ENCODE measurements at regions not wholly inside any gene's neighbourhood (a gene's known extent, or its start where the extent isn't known, plus 50 kb on each side); places are given as distances from the start of the nearest gene placed in this dataset.

DNA sequence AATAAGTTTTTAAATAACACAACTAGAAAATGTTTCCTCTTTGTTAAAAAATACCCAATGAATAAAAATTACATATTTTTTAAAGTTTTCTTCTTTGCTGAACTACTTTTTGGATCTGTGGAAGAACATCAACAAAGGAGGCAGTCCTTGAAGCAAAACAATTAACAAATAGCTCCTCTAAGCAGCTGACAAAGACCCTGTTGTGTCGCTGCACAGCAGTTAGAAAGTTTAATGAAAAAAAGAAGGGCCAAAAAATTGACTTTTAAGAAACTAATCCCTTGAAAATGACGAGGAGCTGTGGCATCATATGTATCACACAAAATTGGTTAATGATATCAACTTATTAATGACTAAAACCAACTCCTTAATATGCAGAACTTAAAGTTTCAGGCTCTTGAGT, 72.1 kb downstream of the SLITRK1 start:
- no peaks in the 10 kb centered on the region for H3K4me1 ChIP-seq (ENCODE audit: control extremely low read depth in 1 of 4, control insufficient read depth in 4 of 4, insufficient read depth in 4 of 4, low read length in 3 of 4)
- ChIA-PET CTCF (no interaction called here), POLR2A (no interaction called here)
- H3K4me3 ChIP-seq (ENCODE audit: control insufficient read depth in 1 of 7, extremely low read depth in 1 of 7, insufficient read depth in 4 of 7, low read depth in 2 of 7, low read length in 6 of 7): no peak overlapping the region
- H3K36me3 ChIP-seq (ENCODE audit: control insufficient read depth in 4 of 4, insufficient read depth in 4 of 4, low read length in 3 of 4): no peaks in the 10 kb centered on the region
- H3K27me3 ChIP-seq (replicated peaks in 2 of 5; ENCODE audit: control insufficient read depth in 4 of 5, insufficient read depth in 5 of 5, low read length in 4 of 5): no peaks in the 10 kb centered on the region
- peaks cover 0 to 1% (median 0%) of the 10 kb centered on the region in 5 experiments for H3K9me3 ChIP-seq (ENCODE audit: control extremely low read depth in 1 of 5, control insufficient read depth in 4 of 5, insufficient read depth in 2 of 5, low read depth in 1 of 5, low read length in 4 of 5)
- no peak for DNase-seq
- WGBS (ENCODE audit: insufficient coverage): no CpG with 5 or more reads among the region's 2 CpGs
- no peak overlapping the region for H3K27ac ChIP-seq (ENCODE audit: insufficient read depth in 1 of 2, low read depth in 1 of 2, low read length in 2 of 2, poor library complexity in 1 of 2, severe bottlenecking in 2 of 2)

DNA sequence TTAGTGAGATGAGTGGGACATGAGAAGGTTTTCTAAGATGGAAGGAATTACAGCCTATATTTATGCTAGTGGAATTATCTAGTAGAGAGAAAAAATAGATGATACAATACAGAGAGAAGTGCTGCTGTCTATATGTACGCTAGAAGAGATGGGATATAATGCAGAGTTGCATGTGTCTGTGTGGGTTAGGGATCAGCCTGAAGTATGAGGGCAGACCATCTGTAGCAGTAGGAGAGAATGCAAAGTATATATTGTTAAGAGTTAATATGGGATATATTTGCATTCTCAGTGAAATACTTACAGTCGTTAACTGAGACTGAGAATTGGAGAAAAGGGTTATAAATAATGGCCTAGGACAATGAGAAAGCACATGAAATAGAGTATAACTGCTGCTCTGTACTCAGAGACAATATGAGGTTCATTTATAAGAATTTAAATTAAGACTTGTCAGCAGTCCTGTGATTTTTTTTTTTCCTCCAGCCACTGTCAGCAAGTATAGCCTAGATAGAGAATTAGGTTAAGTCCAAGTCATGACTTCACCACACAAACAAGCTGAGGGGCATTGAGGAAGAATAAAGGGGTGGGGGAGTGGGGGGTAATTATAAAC, 77.8 kb downstream of the SLITRK1 start:
- no peaks in the 10 kb centered on the region for H3K27me3 ChIP-seq (replicated peaks in 2 of 5; ENCODE audit: control insufficient read depth in 4 of 5, insufficient read depth in 5 of 5, low read length in 4 of 5)
- ChIA-PET CTCF (no interaction called here), POLR2A (no interaction called here)
- no peaks in the 10 kb centered on the region for H3K4me1 ChIP-seq (ENCODE audit: control extremely low read depth in 1 of 4, control insufficient read depth in 4 of 4, insufficient read depth in 4 of 4, low read length in 3 of 4)
- DNase-seq: no peak
- 96% methylated on average over 2 of the region's 2 CpGs for WGBS (ENCODE audit: insufficient coverage)
- no peak overlapping the region for H3K27ac ChIP-seq (ENCODE audit: insufficient read depth in 1 of 2, low read depth in 1 of 2, low read length in 2 of 2, poor library complexity in 1 of 2, severe bottlenecking in 2 of 2)
- H3K9me3 ChIP-seq (ENCODE audit: control extremely low read depth in 1 of 5, control insufficient read depth in 4 of 5, insufficient read depth in 2 of 5, low read depth in 1 of 5, low read length in 4 of 5): peaks cover 0 to 3% (median 0%) of the 10 kb centered on the region in 5 experiments
- H3K36me3 ChIP-seq (ENCODE audit: control insufficient read depth in 4 of 4, insufficient read depth in 4 of 4, low read length in 3 of 4): no peaks in the 10 kb centered on the region
- H3K4me3 ChIP-seq (ENCODE audit: control insufficient read depth in 1 of 7, extremely low read depth in 1 of 7, insufficient read depth in 4 of 7, low read depth in 2 of 7, low read length in 6 of 7): no peak overlapping the region

DNA sequence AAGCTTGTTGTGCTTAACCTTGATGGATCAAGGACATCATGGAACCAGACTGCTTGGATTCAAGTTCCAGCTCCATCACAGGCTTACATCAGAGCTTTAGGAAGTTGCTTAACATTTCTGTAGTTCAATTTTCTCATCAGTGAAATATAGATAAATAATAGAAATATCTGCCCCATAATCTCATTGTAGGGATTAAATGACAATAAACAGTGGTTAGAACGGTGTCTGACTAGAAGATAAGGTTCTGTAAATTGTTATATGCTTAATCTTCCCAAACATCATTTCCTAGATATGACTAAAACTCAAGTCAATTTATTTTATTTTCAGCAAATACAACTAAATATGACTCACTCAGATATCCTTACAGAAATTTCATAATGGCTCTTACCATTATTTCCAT, 83.5 kb downstream of the SLITRK1 start:
- Histone ChIP-seq H3K27ac (ENCODE audit: insufficient read depth in 1 of 2, low read depth in 1 of 2, low read length in 2 of 2, poor library complexity in 1 of 2, severe bottlenecking in 2 of 2) (no peak overlapping the region), H3K27me3 (replicated peaks in 2 of 5; ENCODE audit: control insufficient read depth in 4 of 5, insufficient read depth in 5 of 5, low read length in 4 of 5) (no peaks in the 10 kb centered on the region), H3K36me3 (ENCODE audit: control insufficient read depth in 4 of 4, insufficient read depth in 4 of 4, low read length in 3 of 4) (no peaks in the 10 kb centered on the region), H3K4me3 (ENCODE audit: control insufficient read depth in 1 of 7, extremely low read depth in 1 of 7, insufficient read depth in 4 of 7, low read depth in 2 of 7, low read length in 6 of 7) (no peak overlapping the region), H3K9me3 (ENCODE audit: control extremely low read depth in 1 of 5, control insufficient read depth in 4 of 5, insufficient read depth in 2 of 5, low read depth in 1 of 5, low read length in 4 of 5) (peaks cover 0 to 6% (median 0%) of the 10 kb centered on the region in 5 experiments), H3K4me1 (ENCODE audit: control extremely low read depth in 1 of 4, control insufficient read depth in 4 of 4, insufficient read depth in 4 of 4, low read length in 3 of 4) (no peaks in the 10 kb centered on the region)
- CTCF ChIA-PET: no interaction called here
- no CpG with 5 or more reads among the region's 1 CpG for WGBS (ENCODE audit: insufficient coverage)
- POLR2A ChIA-PET: no interaction called here
- no peak for DNase-seq

DNA sequence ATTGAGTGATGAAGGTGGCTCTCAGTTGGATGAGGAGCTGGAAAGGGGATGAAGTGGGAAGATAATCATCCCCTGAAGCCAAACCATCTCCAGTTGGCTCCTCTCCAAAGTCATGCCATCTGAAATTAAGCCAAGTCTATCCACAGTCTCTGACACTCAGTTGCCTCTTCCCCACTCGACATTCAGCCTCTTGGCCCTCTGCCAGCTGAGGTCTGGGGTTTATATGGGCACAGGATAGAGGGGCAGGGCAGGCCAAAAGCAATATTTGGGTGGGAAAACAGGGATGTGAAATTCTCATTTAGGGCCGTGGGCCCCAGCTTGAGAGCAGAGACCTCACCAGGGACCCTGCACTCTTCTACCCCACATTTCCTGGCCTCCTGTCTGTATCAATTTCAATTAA, 85.9 kb downstream of the SLITRK1 start:
- Histone ChIP-seq H3K9me3 (ENCODE audit: control extremely low read depth in 1 of 5, control insufficient read depth in 4 of 5, insufficient read depth in 2 of 5, low read depth in 1 of 5, low read length in 4 of 5) (peaks cover 0 to 3% (median 0%) of the 10 kb centered on the region in 5 experiments), H3K4me3 (ENCODE audit: control insufficient read depth in 1 of 7, extremely low read depth in 1 of 7, insufficient read depth in 4 of 7, low read depth in 2 of 7, low read length in 6 of 7) (no peak overlapping the region), H3K4me1 (ENCODE audit: control extremely low read depth in 1 of 4, control insufficient read depth in 4 of 4, insufficient read depth in 4 of 4, low read length in 3 of 4) (no peaks in the 10 kb centered on the region), H3K36me3 (ENCODE audit: control insufficient read depth in 4 of 4, insufficient read depth in 4 of 4, low read length in 3 of 4) (no peaks in the 10 kb centered on the region), H3K27me3 (replicated peaks in 2 of 5; ENCODE audit: control insufficient read depth in 4 of 5, insufficient read depth in 5 of 5, low read length in 4 of 5) (no peaks in the 10 kb centered on the region), H3K27ac (ENCODE audit: insufficient read depth in 1 of 2, low read depth in 1 of 2, low read length in 2 of 2, poor library complexity in 1 of 2, severe bottlenecking in 2 of 2) (no peak overlapping the region)
- CTCF ChIA-PET: no interaction called here
- DNase-seq: no peak
- 100% methylated on average over 1 of the region's 2 CpGs for WGBS (ENCODE audit: insufficient coverage)
- POLR2A ChIA-PET: no interaction called here

DNA sequence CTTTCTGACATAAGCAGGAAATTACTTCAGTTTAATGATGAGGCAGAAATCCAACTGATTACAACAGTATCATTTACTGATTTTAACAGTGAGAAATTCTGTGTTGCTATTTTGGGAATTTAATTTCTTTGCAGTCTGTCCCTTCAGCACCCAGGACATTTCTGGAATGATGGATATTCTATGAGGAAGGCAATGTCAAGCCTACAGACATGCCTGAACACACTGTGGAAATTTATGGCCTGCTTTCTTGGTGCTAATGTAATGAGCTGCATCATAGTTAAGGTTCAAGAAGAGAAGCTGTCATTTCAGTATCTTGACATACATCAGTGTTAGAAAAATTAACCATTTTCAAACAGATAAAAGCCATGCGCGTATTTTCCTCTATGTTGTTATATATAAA, 87.7 kb downstream of the SLITRK1 start:
- no CpG with 5 or more reads among the region's 2 CpGs for WGBS (ENCODE audit: insufficient coverage)
- Histone ChIP-seq H3K4me3 (ENCODE audit: control insufficient read depth in 1 of 7, extremely low read depth in 1 of 7, insufficient read depth in 4 of 7, low read depth in 2 of 7, low read length in 6 of 7) (no peak overlapping the region), H3K27me3 (replicated peaks in 2 of 5; ENCODE audit: control insufficient read depth in 4 of 5, insufficient read depth in 5 of 5, low read length in 4 of 5) (no peaks in the 10 kb centered on the region), H3K9me3 (ENCODE audit: control extremely low read depth in 1 of 5, control insufficient read depth in 4 of 5, insufficient read depth in 2 of 5, low read depth in 1 of 5, low read length in 4 of 5) (peaks cover 0 to 3% (median 0%) of the 10 kb centered on the region in 5 experiments), H3K4me1 (ENCODE audit: control extremely low read depth in 1 of 4, control insufficient read depth in 4 of 4, insufficient read depth in 4 of 4, low read length in 3 of 4) (no peaks in the 10 kb centered on the region), H3K36me3 (ENCODE audit: control insufficient read depth in 4 of 4, insufficient read depth in 4 of 4, low read length in 3 of 4) (no peaks in the 10 kb centered on the region), H3K27ac (ENCODE audit: insufficient read depth in 1 of 2, low read depth in 1 of 2, low read length in 2 of 2, poor library complexity in 1 of 2, severe bottlenecking in 2 of 2) (no peak overlapping the region)
- ChIA-PET CTCF (no interaction called here), POLR2A (no interaction called here)
- no peak for DNase-seq

DNA sequence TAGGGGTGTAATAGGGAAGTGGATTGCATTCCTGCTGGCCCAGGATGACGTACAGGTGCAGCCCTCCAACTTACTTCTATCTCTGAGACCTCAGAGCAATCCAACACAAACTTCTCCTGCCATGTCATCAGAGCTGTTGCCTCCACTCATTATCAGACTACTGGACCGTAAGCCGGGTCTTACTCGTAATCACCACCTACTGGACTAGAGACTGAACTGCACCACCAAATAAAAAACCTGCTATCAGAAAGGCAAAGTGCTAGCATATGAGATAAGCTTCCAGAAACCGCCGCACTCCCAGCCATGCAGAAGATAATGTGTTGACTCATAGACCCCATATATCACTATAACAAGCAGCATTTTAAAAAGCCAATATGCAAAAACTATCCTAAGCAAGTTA, 102.0 kb downstream of the SLITRK1 start:
- CTCF ChIA-PET: interaction anchor here (1.1 kb wide), 2 partner anchors 17 to 19 kb away, joined by 3 read pairs; no protein-coding TSS in a partner anchor
- H3K9me3 ChIP-seq (ENCODE audit: control extremely low read depth in 1 of 5, control insufficient read depth in 4 of 5, insufficient read depth in 2 of 5, low read depth in 1 of 5, low read length in 4 of 5): peaks cover 0 to 4% (median 0%) of the 10 kb centered on the region in 5 experiments
- no peaks in the 10 kb centered on the region for H3K36me3 ChIP-seq (ENCODE audit: control insufficient read depth in 4 of 4, insufficient read depth in 4 of 4, low read length in 3 of 4)
- 90% methylated on average over 4 of the region's 6 CpGs for WGBS (ENCODE audit: insufficient coverage)
- no peak overlapping the region for H3K27ac ChIP-seq (ENCODE audit: insufficient read depth in 1 of 2, low read depth in 1 of 2, low read length in 2 of 2, poor library complexity in 1 of 2, severe bottlenecking in 2 of 2)
- no peak overlapping the region for H3K4me3 ChIP-seq (ENCODE audit: control insufficient read depth in 1 of 7, extremely low read depth in 1 of 7, insufficient read depth in 4 of 7, low read depth in 2 of 7, low read length in 6 of 7)
- DNase-seq: no peak
- H3K4me1 ChIP-seq (ENCODE audit: control extremely low read depth in 1 of 4, control insufficient read depth in 4 of 4, insufficient read depth in 4 of 4, low read length in 3 of 4): no peaks in the 10 kb centered on the region
- no peaks in the 10 kb centered on the region for H3K27me3 ChIP-seq (replicated peaks in 2 of 5; ENCODE audit: control insufficient read depth in 4 of 5, insufficient read depth in 5 of 5, low read length in 4 of 5)
- POLR2A ChIA-PET: no interaction called here

DNA sequence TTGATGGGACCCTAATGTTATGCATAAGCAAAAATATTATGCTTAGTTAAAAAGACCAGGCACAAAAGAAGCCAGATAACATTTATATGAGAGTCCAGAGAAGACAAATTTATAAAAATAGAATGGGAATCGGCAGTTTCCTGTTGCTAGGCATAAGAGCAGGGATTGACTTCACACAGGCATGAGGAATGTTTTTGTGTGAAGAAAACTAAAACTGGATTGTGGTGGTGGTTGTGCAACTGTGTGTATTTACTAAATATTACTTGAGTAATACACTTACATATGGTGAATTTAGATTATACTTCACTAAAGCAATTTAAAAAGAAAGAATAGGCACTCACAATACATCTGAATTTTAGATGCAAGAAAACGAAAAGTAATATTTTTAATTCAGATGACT, 108.3 kb downstream of the SLITRK1 start:
- ChIA-PET POLR2A (no interaction called here), CTCF (no interaction called here)
- H3K36me3 ChIP-seq (ENCODE audit: control insufficient read depth in 4 of 4, insufficient read depth in 4 of 4, low read length in 3 of 4): no peaks in the 10 kb centered on the region
- no peaks in the 10 kb centered on the region for H3K9me3 ChIP-seq (ENCODE audit: control extremely low read depth in 1 of 5, control insufficient read depth in 4 of 5, insufficient read depth in 2 of 5, low read depth in 1 of 5, low read length in 4 of 5)
- no peaks in the 10 kb centered on the region for H3K4me1 ChIP-seq (ENCODE audit: control extremely low read depth in 1 of 4, control insufficient read depth in 4 of 4, insufficient read depth in 4 of 4, low read length in 3 of 4)
- no peak for DNase-seq
- H3K27ac ChIP-seq (ENCODE audit: insufficient read depth in 1 of 2, low read depth in 1 of 2, low read length in 2 of 2, poor library complexity in 1 of 2, severe bottlenecking in 2 of 2): no peak overlapping the region
- H3K4me3 ChIP-seq (ENCODE audit: control insufficient read depth in 1 of 7, extremely low read depth in 1 of 7, insufficient read depth in 4 of 7, low read depth in 2 of 7, low read length in 6 of 7): no peak overlapping the region
- no CpG with 5 or more reads among the region's 2 CpGs for WGBS (ENCODE audit: insufficient coverage)
- no peaks in the 10 kb centered on the region for H3K27me3 ChIP-seq (replicated peaks in 2 of 5; ENCODE audit: control insufficient read depth in 4 of 5, insufficient read depth in 5 of 5, low read length in 4 of 5)

Data from common myeloid progenitor, CD34-positive (primary cell).